Endothelial cell of umbilical vein (primary cell): ENCODE measurements at regions not wholly inside any gene's neighbourhood (a gene's known extent, or its start where the extent isn't known, plus 50 kb on each side); places are given as distances from the start of the nearest gene placed in this dataset.

Source experiments
- BruUV-seq: library from RNA; stranded (reverse); fragments of 400-500 nt; replicated peaks from 2 replicates; lab custom pipeline; 2021; lab: Mats Ljungman, UMichigan
- CTCF ChIA-PET: fragments of 300-600, 350-600 bp; sonication (Branson Sonifier 250); formaldehyde crosslinking; loops from one replicate; lab custom pipeline; 2021; ENCODE audit warnings: antibody characterized with exemption, inconsistent platforms; lab: Charles Lee
- POLR2A ChIA-PET: fragments of 300-600, 350-600 bp; sonication (Branson Sonifier 250); formaldehyde crosslinking; loops from one replicate; lab custom pipeline; 2021; ENCODE audit warnings: antibody characterized with exemption, inconsistent platforms; lab: Charles Lee
- DNase-seq: peaks from one replicate; pipeline ENCODE4 v3.0.0-alpha.2; 2011; ENCODE audit warnings: low read depth, low spot score
- FAIRE-seq: peaks from 2 replicates; lab custom pipeline; 2011; peaks lifted over from hg19 to GRCh38; lab: Jason Lieb, UNC
- H2AFZ ChIP-seq: 2 replicates; pipeline ENCODE4 v1.6.0; 2012; ENCODE audit warnings: low read depth, low read length, control low read depth, inconsistent platforms
- H3K27ac ChIP-seq: 2 replicates; pipeline ENCODE4 v1.5.1; 2011; ENCODE audit warnings: low read depth, mild to moderate bottlenecking, control low read depth, low read length, moderate library complexity; ENCODE audit not compliant: insufficient read depth
- H3K27me3 ChIP-seq, 2 experiments: 2 replicates each; pipeline versions ENCODE4 v1.6.0 to v1.6.1; 2011; ENCODE audit warnings: low read length in 2 of 2, mixed read lengths in 1 of 2; ENCODE audit not compliant: control insufficient read depth in 2 of 2, insufficient read depth in 2 of 2
- H3K36me3 ChIP-seq, 2 experiments: 2 replicates in 1 of 2; 3 replicates in 1 of 2; pipeline ENCODE4 v1.5.1; 2011; ENCODE audit warnings: low read length in 2 of 2, mild to moderate bottlenecking in 1 of 2, moderate library complexity in 1 of 2; ENCODE audit not compliant: control insufficient read depth in 2 of 2, insufficient read depth in 2 of 2; ENCODE audit errors: extremely low read depth in 1 of 2
- H3K4me1 ChIP-seq: 3 replicates; pipeline ENCODE4 v1.5.1; 2011; ENCODE audit warnings: mild to moderate bottlenecking, low read length; ENCODE audit not compliant: control insufficient read depth, insufficient read depth; ENCODE audit errors: extremely low read depth
- H3K4me2 ChIP-seq: 2 replicates; pipeline ENCODE4 v1.6.1; 2011; ENCODE audit warnings: low read length, control low read depth, mixed read lengths; ENCODE audit not compliant: insufficient read depth
- H3K4me3 ChIP-seq, 3 experiments: fragments of 200-600 bp in 1 of 3; sonication (generic), shearing (Covaris generic) in 1 of 3; replicated peaks in 1 of 3; 2 replicates each; pipeline ENCODE4 v1.5.1; 2011 to 2016; ENCODE audit warnings: control low read depth in 3 of 3, low read length in 3 of 3, mild to moderate bottlenecking in 2 of 3, inconsistent platforms in 1 of 3, low read depth in 1 of 3, moderate library complexity in 1 of 3; ENCODE audit not compliant: insufficient read depth in 1 of 3
- H3K79me2 ChIP-seq: 2 replicates; pipeline ENCODE4 v1.6.0; 2012; ENCODE audit warnings: low read length, inconsistent platforms; ENCODE audit not compliant: control insufficient read depth, insufficient read depth
- H3K9ac ChIP-seq: replicated peaks from 2 replicates; pipeline ENCODE3; 2011; ENCODE audit warnings: low read length, control low read depth; ENCODE audit not compliant: insufficient read depth; ENCODE audit errors: extremely low read depth
- H3K9me1 ChIP-seq: replicated peaks from 3 replicates; pipeline ENCODE4 v1.6.0; 2011; ENCODE audit warnings: mild to moderate bottlenecking, low read length; ENCODE audit not compliant: control insufficient read depth, insufficient read depth; ENCODE audit errors: extremely low read depth
- H3K9me3 ChIP-seq: replicated peaks from 2 replicates; pipeline ENCODE4 v1.5.1; 2012; ENCODE audit warnings: low read length, inconsistent platforms; ENCODE audit not compliant: control insufficient read depth, insufficient read depth
- H4K20me1 ChIP-seq: replicated peaks from 2 replicates; pipeline ENCODE3; 2011; ENCODE audit warnings: mild to moderate bottlenecking, low read length; ENCODE audit not compliant: control insufficient read depth, insufficient read depth; ENCODE audit errors: extremely low read depth
- EZH2 ChIP-seq: IDR thresholded peaks from 2 replicates; pipeline ENCODE4 v1.6.1; 2012; ENCODE audit warnings: borderline replicate concordance, low read depth, mild to moderate bottlenecking, moderate library complexity, low read length, inconsistent platforms; ENCODE audit not compliant: severe bottlenecking
- FOS ChIP-seq: IDR thresholded peaks from 2 replicates; pipeline ENCODE4 v1.6.1; 2011; ENCODE audit warnings: mild to moderate bottlenecking, low read length, moderate library complexity, borderline replicate concordance; ENCODE audit not compliant: insufficient read depth
- GATA2 ChIP-seq: IDR thresholded peaks from 2 replicates; pipeline ENCODE4 v1.7.0; 2011; ENCODE audit warnings: low read depth, mild to moderate bottlenecking, moderate library complexity, mixed read lengths, low read length; ENCODE audit not compliant: insufficient read length, insufficient read depth
- JUN ChIP-seq: IDR thresholded peaks from 2 replicates; pipeline ENCODE4 v1.6.1; 2011; ENCODE audit warnings: borderline replicate concordance, low read depth; ENCODE audit not compliant: insufficient read length, insufficient read depth
- POLR2A ChIP-seq: IDR thresholded peaks from 2 replicates; pipeline ENCODE4 v1.6.1; 2012; ENCODE audit warnings: low read depth, mild to moderate bottlenecking, control low read depth, low read length
- dilution Hi-C: fragments of 300-500 bp; cut with MboI; formaldehyde crosslinking; loops from one replicate; pipeline ENCODE4 v1.15.0; 2019; ENCODE audit warnings: low sequenced_read_pairs; ENCODE audit not compliant: extremely low pct_ligation_motif_present
- intact Hi-C: fragments of 100-400 bp; cut with micrococcal nuclease; formaldehyde crosslinking; loops from one replicate; pipeline ENCODE4 v1.10.0; 2022

DNA sequence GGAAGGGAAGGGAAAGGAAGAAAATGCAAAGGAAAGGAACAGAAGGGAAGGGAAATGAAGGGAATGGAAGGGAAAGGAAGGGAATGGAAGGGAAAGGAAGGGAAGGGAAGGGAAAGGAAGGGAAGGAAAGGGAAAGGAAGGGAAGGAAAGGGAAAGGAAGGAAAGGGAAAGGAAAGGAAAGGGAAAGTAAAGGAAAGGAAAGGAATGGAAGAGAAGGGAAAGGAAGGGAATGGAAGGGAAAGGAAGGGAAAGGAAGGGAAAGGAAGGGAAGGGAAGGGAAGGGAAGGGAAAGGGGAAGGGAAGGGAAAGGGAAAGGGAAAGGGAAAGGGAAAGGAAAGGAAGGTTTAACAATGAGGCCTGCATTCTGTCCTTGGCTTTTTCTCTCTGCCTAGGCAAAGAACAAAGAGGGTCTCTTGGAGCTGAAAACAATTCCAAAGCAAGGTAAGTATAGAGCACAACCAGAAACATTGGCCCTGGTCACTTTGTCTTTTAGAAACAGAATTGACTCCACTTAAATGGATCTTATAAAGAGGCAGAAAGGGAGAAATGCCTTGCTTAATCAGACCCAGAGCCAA, 525.9 kb upstream of the TMPO start:
- DNase-seq: no peak
- no peaks in the 10 kb centered on the region for H3K27me3 ChIP-seq

GRCh38 chr12:97994746-97995484, 520.5 kb upstream of the TMPO start:
- FAIRE-seq: no peak
- dilution Hi-C loops: no loop called here
- no TSS peak for BruUV-seq
- H3K4me3 ChIP-seq: no peak overlapping the region
- no peaks in the 10 kb centered on the region for H3K9me3 ChIP-seq
- no peak overlapping the region for H3K27ac ChIP-seq
- no peaks in the 10 kb centered on the region for H3K9me1 ChIP-seq
- H3K4me2 ChIP-seq: no peak overlapping the region
- ChIA-PET CTCF (interaction anchor here (0.8 kb wide), 1 partner anchor 9 kb away, joined by 3 read pairs; no protein-coding TSS in a partner anchor), POLR2A (no interaction called here)
- no peak for DNase-seq
- intact Hi-C loops: no loop called here
- H3K36me3 ChIP-seq: no peaks in the 10 kb centered on the region
- no peaks in the 10 kb centered on the region for H3K79me2 ChIP-seq
- H3K4me1 ChIP-seq: no peaks in the 10 kb centered on the region
- H4K20me1 ChIP-seq: no peaks in the 10 kb centered on the region
- H3K9ac ChIP-seq: no peak overlapping the region
- TF ChIP-seq GATA2 (no peak), FOS (no peak), POLR2A (no peak)
- no peaks in the 10 kb centered on the region for H3K27me3 ChIP-seq
- no peak overlapping the region for H2AFZ ChIP-seq

More for the DNA sequence above, 525.9 kb upstream of the TMPO start:
- POLR2A ChIA-PET: no interaction called here
- TF ChIP-seq JUN: no peak
- no peak for TF ChIP-seq POLR2A
- TF ChIP-seq EZH2: no peak
- FAIRE-seq: no peak
- no peak overlapping the region for H3K9ac ChIP-seq
- H3K9me3 ChIP-seq: no peaks in the 10 kb centered on the region
- intact Hi-C loops: no loop called here
- no peaks in the 10 kb centered on the region for H3K79me2 ChIP-seq
- H2AFZ ChIP-seq: no peak overlapping the region
- no peaks in the 10 kb centered on the region for H3K4me1 ChIP-seq
- no peak overlapping the region for H3K4me2 ChIP-seq
- dilution Hi-C loops: no loop called here
- H3K27ac ChIP-seq: no peak overlapping the region
- no TSS peak for BruUV-seq
- CTCF ChIA-PET: no interaction called here
- H4K20me1 ChIP-seq: no peaks in the 10 kb centered on the region
- H3K4me3 ChIP-seq: no peak overlapping the region
- H3K9me1 ChIP-seq: no peaks in the 10 kb centered on the region
- H3K36me3 ChIP-seq: no peaks in the 10 kb centered on the region
